SK-N-SH (cell line): ENCODE measurements at regions not wholly inside any gene's neighbourhood (a gene's known extent, or its start where the extent isn't known, plus 50 kb on each side); places are given as distances from the start of the nearest gene placed in this dataset.
A peak's percentile ranks its signal among the peaks of the same experiment; 100 is the strongest.

ENCODE experiments used
- JUND ChIP-seq: IDR thresholded peaks from 2 replicates; pipeline ENCODE4 v1.4.0; 2012
- MXI1 ChIP-seq: IDR thresholded peaks from 2 replicates; pipeline ENCODE4 v1.6.1; 2012; ENCODE audit warnings: mild to moderate bottlenecking, low read depth, low read length, improper control_type of control experiment
- RAD21 ChIP-seq: IDR thresholded peaks from 2 replicates; pipeline ENCODE4 v1.6.1; 2012; ENCODE audit warnings: mild to moderate bottlenecking, low read length
- REST ChIP-seq: IDR thresholded peaks from 2 replicates; pipeline ENCODE4 v1.6.1; 2012; ENCODE audit warnings: mild to moderate bottlenecking, low read depth, low read length, moderate library complexity
- SIN3A ChIP-seq: IDR thresholded peaks from 2 replicates; pipeline ENCODE4 v1.6.1; 2012; ENCODE audit warnings: low read depth, mild to moderate bottlenecking, low read length, moderate library complexity, borderline replicate concordance
- SMC3 ChIP-seq: IDR thresholded peaks from 2 replicates; pipeline ENCODE4 v1.6.1; 2012; ENCODE audit warnings: low read depth, low read length, improper control_type of control experiment
- USF1 ChIP-seq: IDR thresholded peaks from 2 replicates; pipeline ENCODE4 v1.4.0; 2012; ENCODE audit warnings: low read depth, borderline replicate concordance
- TF ChIP-seq, protein P1 (sequence below): fragments of 200-600 bp; sonication (generic); IDR thresholded peaks from 2 replicates; pipeline ENCODE4 v1.6.1; 2017; ENCODE audit warnings: antibody characterized with exemption, mild to moderate bottlenecking, moderate library complexity

GRCh38 chr5:65072850-65073249 lies 304.1 kb downstream of the CWC27 start:
- TF ChIP-seq SIN3A, result no peak
- TF ChIP-seq, protein P1, sequence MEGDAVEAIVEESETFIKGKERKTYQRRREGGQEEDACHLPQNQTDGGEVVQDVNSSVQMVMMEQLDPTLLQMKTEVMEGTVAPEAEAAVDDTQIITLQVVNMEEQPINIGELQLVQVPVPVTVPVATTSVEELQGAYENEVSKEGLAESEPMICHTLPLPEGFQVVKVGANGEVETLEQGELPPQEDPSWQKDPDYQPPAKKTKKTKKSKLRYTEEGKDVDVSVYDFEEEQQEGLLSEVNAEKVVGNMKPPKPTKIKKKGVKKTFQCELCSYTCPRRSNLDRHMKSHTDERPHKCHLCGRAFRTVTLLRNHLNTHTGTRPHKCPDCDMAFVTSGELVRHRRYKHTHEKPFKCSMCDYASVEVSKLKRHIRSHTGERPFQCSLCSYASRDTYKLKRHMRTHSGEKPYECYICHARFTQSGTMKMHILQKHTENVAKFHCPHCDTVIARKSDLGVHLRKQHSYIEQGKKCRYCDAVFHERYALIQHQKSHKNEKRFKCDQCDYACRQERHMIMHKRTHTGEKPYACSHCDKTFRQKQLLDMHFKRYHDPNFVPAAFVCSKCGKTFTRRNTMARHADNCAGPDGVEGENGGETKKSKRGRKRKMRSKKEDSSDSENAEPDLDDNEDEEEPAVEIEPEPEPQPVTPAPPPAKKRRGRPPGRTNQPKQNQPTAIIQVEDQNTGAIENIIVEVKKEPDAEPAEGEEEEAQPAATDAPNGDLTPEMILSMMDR, result no peak
- TF ChIP-seq REST, result peak; percentile 85; the same call in 1 of the 2 replicates
- TF ChIP-seq RAD21, result no peak
- no peak for TF ChIP-seq JUND
- TF ChIP-seq SMC3, result no peak
- TF ChIP-seq USF1, result no peak
- no peak for TF ChIP-seq MXI1
